Ascending aorta (tissue), 2 donors: ENCODE measurements at regions not wholly inside any gene's neighbourhood (a gene's known extent, or its start where the extent isn't known, plus 50 kb on each side); places are given as distances from the start of the nearest gene placed in this dataset.

Experiments used
- DNase-seq, 2 donors: peaks; one replicate each; pipeline ENCODE4 v3.0.0-alpha.2; 2019; ENCODE audit warnings: low spot score in 2 of 2
- H3K27ac ChIP-seq, 2 donors: fragments of 200-600 bp; sonication (generic); one replicate each; pipeline ENCODE4 v1.5.1; 2016 to 2017; ENCODE audit warnings: mild to moderate bottlenecking in 1 of 2
- H3K27me3 ChIP-seq: fragments of 200-600 bp; sonication (generic); one replicate; pipeline ENCODE4 v1.5.1; 2017
- H3K36me3 ChIP-seq, 2 donors: fragments of 200-600 bp; sonication (generic); one replicate each; pipeline ENCODE4 v1.5.1; 2016
- H3K4me1 ChIP-seq, 2 donors: fragments of 200-600 bp; sonication (generic); one replicate each; pipeline ENCODE4 v1.5.1; 2016 to 2017; ENCODE audit warnings: mild to moderate bottlenecking in 1 of 2
- H3K4me3 ChIP-seq, 2 donors: fragments of 200-600 bp; sonication (generic); one replicate each; pipeline ENCODE4 v1.5.1; 2016 to 2017; ENCODE audit warnings: mild to moderate bottlenecking in 1 of 2
- H3K9me3 ChIP-seq, 2 donors: fragments of 200-600 bp; sonication (generic); one replicate each; pipeline ENCODE4 v1.5.1; 2016
- CTCF ChIP-seq, 3 experiments: fragments of 200-600 bp in 2 of 3; fragments of 450-650 bp in 1 of 3; sonication (generic) in 2 of 3; IDR thresholded peaks; one replicate each; pipeline ENCODE4 v1.5.1; 2016 to 2019; ENCODE audit warnings: antibody characterized with exemption in 3 of 3, mild to moderate bottlenecking in 1 of 3, moderate library complexity in 1 of 3
- intact Hi-C: fragments of 100-400 bp; cut with DNase I; formaldehyde crosslinking; loops from one replicate; pipeline ENCODE4 v1.15.1; 2023

- TF ChIP-seq CTCF (IDR thresholded peaks at IDR 0.05): no peak
These were observed 678.0 kb upstream of the ZEB2 start for GRCh38 chr2:145197944-145198343.

DNA sequence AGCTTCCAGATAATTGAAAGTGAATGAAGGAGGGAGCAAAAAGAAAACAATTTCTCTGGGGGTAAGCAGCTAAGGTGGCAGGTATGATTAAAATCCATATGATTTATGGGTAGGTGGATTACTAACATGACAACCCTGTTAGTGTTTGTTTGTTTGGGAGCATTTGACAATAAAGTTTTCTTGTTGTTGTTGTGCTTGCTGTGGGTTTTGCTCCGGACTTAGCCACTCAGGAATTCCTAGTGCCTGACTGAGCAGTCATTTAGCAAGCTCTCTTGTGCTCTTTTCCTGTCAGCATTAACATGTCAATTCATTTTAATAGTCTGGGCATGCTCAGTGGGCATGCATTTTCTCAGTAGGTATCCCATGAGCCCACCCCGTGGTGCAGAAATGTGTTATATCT is 674.8 kb upstream of the ZEB2 start:
- no peak for TF ChIP-seq CTCF (IDR thresholded peaks at IDR 0.05)
- H3K4me1 ChIP-seq: no peaks in the 10 kb centered on the region
- H3K27ac ChIP-seq: no peak overlapping the region
- no peak overlapping the region for H3K4me3 ChIP-seq
- H3K36me3 ChIP-seq: no peaks in the 10 kb centered on the region
- H3K27me3 ChIP-seq: no peaks in the 10 kb centered on the region
- no peak for DNase-seq
- H3K9me3 ChIP-seq: no peaks in the 10 kb centered on the region
- intact Hi-C loops: no loop called here

More at GRCh38 chr2:145197944-145198343, 678.0 kb upstream of the ZEB2 start:
- no peak overlapping the region for H3K4me3 ChIP-seq
- no peak for DNase-seq
- H3K27ac ChIP-seq: no peak overlapping the region
- intact Hi-C loops: no loop called here
- H3K27me3 ChIP-seq: no peaks in the 10 kb centered on the region
- no peaks in the 10 kb centered on the region for H3K36me3 ChIP-seq
- no peaks in the 10 kb centered on the region for H3K9me3 ChIP-seq
- no peaks in the 10 kb centered on the region for H3K4me1 ChIP-seq

GRCh38 chr2:145190031-145190703 is 670.2 kb upstream of the ZEB2 start:
- no peak for DNase-seq
- no peaks in the 10 kb centered on the region for H3K4me1 ChIP-seq
- H3K9me3 ChIP-seq: no peaks in the 10 kb centered on the region
- H3K27me3 ChIP-seq: no peaks in the 10 kb centered on the region
- H3K27ac ChIP-seq: no peak overlapping the region
- no peaks in the 10 kb centered on the region for H3K36me3 ChIP-seq
- TF ChIP-seq CTCF (IDR thresholded peaks at IDR 0.05): no peak
- no peak overlapping the region for H3K4me3 ChIP-seq
- intact Hi-C loops: no loop called here

DNA sequence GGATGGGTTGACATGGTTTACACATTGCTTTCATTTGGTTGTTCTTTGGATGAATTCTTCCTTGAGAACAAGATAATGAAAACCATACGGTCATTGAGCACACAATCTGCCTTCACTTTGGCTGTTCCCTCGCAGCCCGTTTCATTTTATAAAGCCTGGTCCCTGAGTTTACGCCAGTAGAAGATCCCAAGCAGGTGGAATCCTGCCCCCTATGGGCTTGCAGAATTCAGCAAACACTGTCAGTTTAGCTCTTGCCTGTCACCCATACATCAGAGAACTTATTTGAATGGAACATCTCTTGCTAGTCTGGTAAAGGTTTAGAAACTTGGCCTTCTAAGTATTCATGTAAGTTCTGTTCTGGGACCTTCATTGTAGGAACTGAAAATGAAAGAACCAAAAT is 666.4 kb upstream of the ZEB2 start:
- Histone ChIP-seq H3K27me3 (no peaks in the 10 kb centered on the region), H3K4me3 (no peak overlapping the region), H3K36me3 (no peaks in the 10 kb centered on the region), H3K4me1 (no peaks in the 10 kb centered on the region), H3K27ac (no peak overlapping the region), H3K9me3 (no peaks in the 10 kb centered on the region)
- intact Hi-C loops: no loop called here
- DNase-seq: no peak
- no peak for TF ChIP-seq CTCF (IDR thresholded peaks at IDR 0.05)

DNA sequence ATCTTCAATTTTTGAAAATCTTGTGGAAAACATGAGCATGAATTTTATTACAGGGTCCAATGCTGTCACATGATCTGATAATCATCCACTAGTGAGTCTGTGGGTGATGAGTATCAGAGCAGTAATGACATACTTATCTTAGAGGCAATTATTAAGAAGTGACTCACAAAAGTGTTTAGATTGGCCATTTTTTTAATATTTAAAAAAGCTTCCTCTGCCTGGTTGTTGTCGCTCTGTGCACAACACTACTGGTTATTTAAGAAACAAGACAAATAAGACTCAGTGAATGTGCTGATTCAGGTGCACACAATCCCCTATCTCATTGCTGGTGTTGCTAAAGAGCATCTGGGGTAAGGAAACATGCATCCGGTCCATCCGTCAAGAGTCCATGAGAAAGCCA is 665.8 kb upstream of the ZEB2 start:
- intact Hi-C loops: no loop called here
- no peak for TF ChIP-seq CTCF (IDR thresholded peaks at IDR 0.05)
- Histone ChIP-seq H3K4me3 (no peak overlapping the region), H3K27ac (no peak overlapping the region), H3K27me3 (no peaks in the 10 kb centered on the region), H3K36me3 (no peaks in the 10 kb centered on the region), H3K4me1 (no peaks in the 10 kb centered on the region), H3K9me3 (no peaks in the 10 kb centered on the region)
- no peak for DNase-seq
